Thoracic aorta (tissue), 2 donors: ENCODE measurements at regions not wholly inside any gene's neighbourhood (a gene's known extent, or its start where the extent isn't known, plus 50 kb on each side); places are given as distances from the start of the nearest gene placed in this dataset.

Experiments
- ATAC-seq: fragments of 150-250 bp; one replicate; pipeline ENCODE4 v1.8.0; 2017; ENCODE audit warnings: low read depth; ENCODE audit not compliant: insufficient number of reproducible peaks, low FRiP score
- DNase-seq: peaks from one replicate; pipeline ENCODE4 v3.0.0-alpha.2; 2020; ENCODE audit warnings: low spot score
- H3K27ac ChIP-seq, 2 donors: fragments of 200-600 bp; sonication (generic); 1 replicate in 1 of 2; 2 replicates in 1 of 2; pipeline ENCODE4 v1.5.1; 2016; ENCODE audit warnings: mild to moderate bottlenecking in 2 of 2, moderate library complexity in 2 of 2
- H3K27me3 ChIP-seq: fragments of 200-600 bp; sonication (generic); replicated peaks from 2 replicates; pipeline ENCODE4 v1.6.0; 2016; ENCODE audit warnings: mild to moderate bottlenecking; ENCODE audit not compliant: insufficient read depth
- H3K36me3 ChIP-seq: fragments of 200-600 bp; sonication (generic); one replicate; pipeline ENCODE4 v1.5.1; 2016
- H3K4me1 ChIP-seq, 2 donors: fragments of 200-600 bp; sonication (generic); 1 replicate in 1 of 2; 2 replicates in 1 of 2; pipeline versions ENCODE4 v1.5.1 to v1.6.0; 2016; ENCODE audit warnings: low read depth in 2 of 2, mild to moderate bottlenecking in 1 of 2; ENCODE audit not compliant: control insufficient read depth in 1 of 2
- H3K4me3 ChIP-seq: fragments of 200-600 bp; sonication (generic); 2 replicates; pipeline ENCODE4 v1.5.1; 2016; ENCODE audit warnings: mild to moderate bottlenecking
- H3K9me3 ChIP-seq: fragments of 200-600 bp; sonication (generic); 2 replicates; pipeline ENCODE4 v1.5.1; 2016
- TF ChIP-seq, protein P1 (sequence below): fragments of 200-600 bp; sonication (generic); IDR thresholded peaks from one replicate; pipeline ENCODE4 v1.5.1; 2019; ENCODE audit warnings: antibody characterized with exemption

DNA sequence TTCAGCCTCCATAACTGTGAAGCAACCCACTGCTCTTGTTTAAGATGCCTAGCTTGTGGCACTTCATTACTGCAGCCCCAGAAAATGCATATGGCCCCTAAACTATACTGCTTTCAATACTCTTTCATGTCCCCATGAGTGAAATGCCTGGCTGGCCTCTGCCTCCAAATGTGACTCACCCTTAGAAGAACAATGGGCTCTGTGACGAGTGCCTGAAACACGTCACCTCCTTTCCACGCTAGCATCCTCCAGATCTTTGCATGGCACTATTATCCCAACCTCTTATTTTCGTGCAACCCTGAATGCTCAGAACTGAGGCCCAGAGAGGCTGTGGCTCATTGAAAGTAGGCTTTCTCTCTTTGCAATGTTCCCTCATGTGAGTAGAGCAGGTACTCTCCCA, 233.1 kb downstream of the CBLN1 start:
- Histone ChIP-seq H3K4me1 (no peaks in the 10 kb centered on the region), H3K9me3 (no peaks in the 10 kb centered on the region), H3K27ac (no peak overlapping the region), H3K27me3 (no peaks in the 10 kb centered on the region), H3K4me3 (no peak overlapping the region), H3K36me3 (no peaks in the 10 kb centered on the region)
- ATAC-seq (no peak), DNase-seq (no peak)
- TF ChIP-seq, protein P1, sequence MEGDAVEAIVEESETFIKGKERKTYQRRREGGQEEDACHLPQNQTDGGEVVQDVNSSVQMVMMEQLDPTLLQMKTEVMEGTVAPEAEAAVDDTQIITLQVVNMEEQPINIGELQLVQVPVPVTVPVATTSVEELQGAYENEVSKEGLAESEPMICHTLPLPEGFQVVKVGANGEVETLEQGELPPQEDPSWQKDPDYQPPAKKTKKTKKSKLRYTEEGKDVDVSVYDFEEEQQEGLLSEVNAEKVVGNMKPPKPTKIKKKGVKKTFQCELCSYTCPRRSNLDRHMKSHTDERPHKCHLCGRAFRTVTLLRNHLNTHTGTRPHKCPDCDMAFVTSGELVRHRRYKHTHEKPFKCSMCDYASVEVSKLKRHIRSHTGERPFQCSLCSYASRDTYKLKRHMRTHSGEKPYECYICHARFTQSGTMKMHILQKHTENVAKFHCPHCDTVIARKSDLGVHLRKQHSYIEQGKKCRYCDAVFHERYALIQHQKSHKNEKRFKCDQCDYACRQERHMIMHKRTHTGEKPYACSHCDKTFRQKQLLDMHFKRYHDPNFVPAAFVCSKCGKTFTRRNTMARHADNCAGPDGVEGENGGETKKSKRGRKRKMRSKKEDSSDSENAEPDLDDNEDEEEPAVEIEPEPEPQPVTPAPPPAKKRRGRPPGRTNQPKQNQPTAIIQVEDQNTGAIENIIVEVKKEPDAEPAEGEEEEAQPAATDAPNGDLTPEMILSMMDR = no peak

DNA sequence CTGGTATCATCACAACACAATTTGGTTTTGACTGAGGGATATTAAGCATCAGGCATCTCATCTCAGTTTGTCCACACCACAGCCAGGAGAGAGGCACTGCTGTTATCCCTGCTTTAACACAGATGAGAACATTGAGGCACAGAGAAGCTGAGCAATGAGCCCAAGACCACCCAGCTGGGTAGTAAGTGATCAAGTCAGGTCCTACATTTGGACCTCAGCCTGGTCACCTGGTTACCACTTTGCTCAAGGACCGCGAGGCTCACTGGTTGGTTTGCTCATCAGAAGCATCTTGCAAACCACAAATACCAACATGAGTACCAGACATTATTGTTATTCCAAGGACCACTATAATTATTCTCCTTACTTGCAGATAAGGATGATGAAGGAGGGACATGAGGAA, 245.5 kb downstream of the CBLN1 start:
- TF ChIP-seq, protein P1 = no peak
- H3K27me3 ChIP-seq = no peaks in the 10 kb centered on the region
- no peaks in the 10 kb centered on the region for H3K4me1 ChIP-seq
- no peaks in the 10 kb centered on the region for H3K9me3 ChIP-seq
- DNase-seq = no peak
- no peak overlapping the region for H3K27ac ChIP-seq
- ATAC-seq = no peak
- no peak overlapping the region for H3K4me3 ChIP-seq
- no peaks in the 10 kb centered on the region for H3K36me3 ChIP-seq

DNA sequence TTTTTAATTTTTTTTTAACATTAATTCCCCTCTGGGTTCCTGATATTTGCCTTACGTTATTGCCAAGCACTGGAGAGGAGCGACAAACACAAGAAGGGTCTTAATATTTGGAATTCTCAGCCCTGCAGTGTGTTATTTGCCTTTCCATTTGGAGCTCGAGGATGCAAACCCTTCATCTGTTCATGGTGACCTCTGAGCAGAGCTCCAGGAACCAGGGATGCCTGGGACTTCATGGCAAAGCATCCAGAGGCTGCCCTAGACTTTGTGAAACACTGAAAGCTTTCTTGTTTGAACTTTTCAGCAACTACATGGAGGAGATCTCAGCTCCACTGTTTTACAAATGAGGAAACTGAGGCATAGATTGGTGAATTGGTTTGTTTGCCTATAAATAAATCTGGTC, 254.2 kb downstream of the CBLN1 start:
- Histone ChIP-seq H3K4me1 (no peaks in the 10 kb centered on the region), H3K9me3 (no peaks in the 10 kb centered on the region), H3K27me3 (no peaks in the 10 kb centered on the region), H3K4me3 (no peak overlapping the region), H3K27ac (no peak overlapping the region), H3K36me3 (no peaks in the 10 kb centered on the region)
- TF ChIP-seq, protein P1 = no peak
- DNase-seq (no peak), ATAC-seq (no peak)

DNA sequence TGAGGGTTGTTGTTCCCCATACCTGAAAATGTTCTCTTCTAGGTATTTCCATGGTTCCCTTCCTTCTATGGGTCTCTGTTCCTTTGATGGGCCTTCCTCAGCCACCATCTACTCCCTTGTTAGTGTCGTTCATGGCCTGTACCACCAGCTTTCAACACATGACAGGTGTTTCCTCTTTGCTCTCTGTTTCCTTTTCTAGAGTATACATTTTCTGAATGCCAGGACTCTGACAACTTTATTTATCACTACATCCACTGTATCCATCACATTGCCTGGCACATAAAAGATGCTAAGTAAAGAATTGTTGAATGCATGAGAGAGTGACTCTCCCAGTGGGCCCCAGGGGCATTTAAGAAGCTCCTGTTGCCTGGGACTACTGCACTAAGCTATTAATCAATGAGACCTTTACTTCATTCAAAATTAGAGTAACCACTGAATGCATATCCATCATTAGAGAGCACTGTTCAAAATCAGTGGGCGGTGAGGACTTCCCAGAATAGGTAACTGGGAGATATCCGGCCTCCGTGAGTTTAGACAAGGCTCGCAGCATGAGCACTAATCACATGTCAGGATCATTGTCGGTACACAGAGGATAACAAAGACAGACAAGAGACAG, 255.0 kb downstream of the CBLN1 start:
- H3K4me3 ChIP-seq = no peak overlapping the region
- no peaks in the 10 kb centered on the region for H3K27me3 ChIP-seq
- no peaks in the 10 kb centered on the region for H3K4me1 ChIP-seq
- no peak for ATAC-seq
- no peaks in the 10 kb centered on the region for H3K36me3 ChIP-seq
- no peak overlapping the region for H3K27ac ChIP-seq
- H3K9me3 ChIP-seq = no peaks in the 10 kb centered on the region
- DNase-seq = no peak
- TF ChIP-seq, protein P1 = no peak

DNA sequence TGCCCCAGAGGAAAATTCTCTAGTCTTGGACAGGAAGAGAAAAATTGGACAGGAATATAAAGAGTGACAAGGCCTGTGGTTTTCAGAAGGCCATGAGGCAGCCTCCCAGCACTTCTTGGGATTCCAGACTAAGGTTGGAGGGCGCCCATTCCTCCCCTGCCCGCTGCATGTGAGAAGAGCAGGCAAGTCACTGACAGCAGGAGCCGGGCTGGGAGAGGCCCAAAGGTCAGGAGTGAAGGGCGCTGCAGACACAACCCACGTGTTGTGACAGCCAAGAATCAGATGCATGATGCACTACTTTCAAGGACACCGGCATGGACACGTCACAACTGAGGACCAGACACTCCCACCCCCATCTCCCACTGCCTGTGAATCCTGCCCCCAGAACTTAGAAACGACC, 256.7 kb downstream of the CBLN1 start:
- ATAC-seq (no peak), DNase-seq (no peak)
- Histone ChIP-seq H3K4me1 (no peaks in the 10 kb centered on the region), H3K4me3 (no peak overlapping the region), H3K27ac (no peak overlapping the region), H3K36me3 (no peaks in the 10 kb centered on the region), H3K9me3 (no peaks in the 10 kb centered on the region), H3K27me3 (no peaks in the 10 kb centered on the region)
- TF ChIP-seq, protein P1 = no peak
